Endodermal cell (in vitro differentiated cells): ENCODE measurements at regions not wholly inside any gene's neighbourhood (a gene's known extent, or its start where the extent isn't known, plus 50 kb on each side); places are given as distances from the start of the nearest gene placed in this dataset.

Source experiments
- DNase-seq: peaks from one replicate; pipeline ENCODE4 v3.0.0-alpha.2; 2017
- H3K27ac ChIP-seq: 2 replicates; pipeline ENCODE4 v1.5.1; 2013; ENCODE audit warnings: mild to moderate bottlenecking, low read depth, low read length, moderate library complexity
- H3K27me3 ChIP-seq: 2 replicates; pipeline ENCODE4 v1.6.1; 2013; ENCODE audit warnings: mild to moderate bottlenecking, low read length, moderate library complexity; ENCODE audit not compliant: insufficient read depth, control insufficient read depth, poor library complexity, severe bottlenecking
- H3K36me3 ChIP-seq: 2 replicates; pipeline ENCODE4 v1.7.0; 2013; ENCODE audit warnings: mild to moderate bottlenecking, low read length, moderate library complexity; ENCODE audit not compliant: control insufficient read depth, insufficient read depth
- H3K4me1 ChIP-seq: one replicate; pipeline ENCODE4 v1.7.0; 2013; ENCODE audit warnings: low read length; ENCODE audit not compliant: control insufficient read depth, insufficient read depth
- H3K4me3 ChIP-seq: 2 replicates; pipeline ENCODE4 v1.5.1; 2013; ENCODE audit warnings: mild to moderate bottlenecking, low read length, moderate library complexity
- H3K9ac ChIP-seq: 2 replicates; pipeline ENCODE4 v1.6.1; 2013; ENCODE audit warnings: mild to moderate bottlenecking, low read length, moderate library complexity; ENCODE audit not compliant: poor library complexity, severe bottlenecking; ENCODE audit errors: extremely low read depth
- H3K9me3 ChIP-seq: 2 replicates; pipeline ENCODE4 v1.6.1; 2013; ENCODE audit warnings: mild to moderate bottlenecking, low read length, moderate library complexity; ENCODE audit not compliant: control insufficient read depth
- H3K27ac Mint-ChIP-seq: 2 replicates; pipeline ENCODE4 v1.8.0; 2020; ENCODE audit warnings: mixed read lengths
- H3K27me3 Mint-ChIP-seq: 2 replicates; pipeline ENCODE4 v1.8.0; 2021; ENCODE audit warnings: mild to moderate bottlenecking, mixed read lengths; ENCODE audit not compliant: insufficient read depth
- H3K36me3 Mint-ChIP-seq: 2 replicates; pipeline ENCODE4 v1.8.0; 2020; ENCODE audit warnings: low read depth, mixed read lengths
- H3K4me1 Mint-ChIP-seq: 2 replicates; pipeline ENCODE4 v1.8.0; 2020; ENCODE audit warnings: mixed read lengths
- H3K4me3 Mint-ChIP-seq: 2 replicates; pipeline ENCODE4 v1.8.0; 2020; ENCODE audit warnings: mild to moderate bottlenecking, moderate library complexity, mixed read lengths
- H3K9me3 Mint-ChIP-seq: 2 replicates; pipeline ENCODE4 v1.8.0; 2020; ENCODE audit warnings: mild to moderate bottlenecking, mixed read lengths
- CTCF ChIP-seq: fragments of 200-600 bp; sonication (generic); conservative IDR thresholded peaks from 2 replicates; pipeline ENCODE4 v1.5.0; 2021; ENCODE audit warnings: antibody characterized with exemption, mild to moderate bottlenecking
- WGBS, 2 experiments: methylation state at CpG; one replicate each; pipeline versions ENCODE4 v1.1.5 to v1.1.7; 2013; ENCODE audit warnings: missing lambda C conversion rate in 2 of 2, mixed read lengths in 1 of 2; ENCODE audit not compliant: insufficient coverage in 1 of 2, insufficient read length in 1 of 2; 5-methylcytosine and 5-hydroxymethylcytosine counted together

GRCh38 chr2:239750045-239750835 lies 274.9 kb downstream of the NDUFA10 start:
- no peaks in the 10 kb centered on the region for H3K9me3 Mint-ChIP-seq
- Histone ChIP-seq H3K9me3 (no peaks in the 10 kb centered on the region), H3K4me1 (no peaks in the 10 kb centered on the region), H3K36me3 (no peaks in the 10 kb centered on the region), H3K9ac (no peak overlapping the region), H3K27ac (no peak overlapping the region), H3K4me3 (no peak overlapping the region), H3K27me3 (no peaks in the 10 kb centered on the region)
- TF ChIP-seq CTCF, result no peak
- no peak overlapping the region for H3K4me3 Mint-ChIP-seq
- DNase-seq, result no peak
- no peaks in the 10 kb centered on the region for H3K27me3 Mint-ChIP-seq
- 90 to 93% methylated on average over 14 to 29 of the region's 29 CpGs for WGBS, 2 experiments
- H3K36me3 Mint-ChIP-seq, result no peaks in the 10 kb centered on the region
- H3K4me1 Mint-ChIP-seq, result peaks cover 9% of the 10 kb centered on the region
- no peak overlapping the region for H3K27ac Mint-ChIP-seq

- TF ChIP-seq CTCF, result no peak
- Histone ChIP-seq H3K36me3 (no peaks in the 10 kb centered on the region), H3K4me1 (no peaks in the 10 kb centered on the region), H3K27me3 (no peaks in the 10 kb centered on the region), H3K9me3 (no peaks in the 10 kb centered on the region), H3K4me3 (no peak overlapping the region), H3K9ac (no peak overlapping the region), H3K27ac (no peak overlapping the region)
- Mint-ChIP-seq H3K4me1 (peaks cover 9% of the 10 kb centered on the region), H3K27me3 (no peaks in the 10 kb centered on the region), H3K36me3 (no peaks in the 10 kb centered on the region), H3K4me3 (no peak overlapping the region), H3K9me3 (no peaks in the 10 kb centered on the region), H3K27ac (no peak overlapping the region)
- no peak for DNase-seq
- 90 to 91% methylated on average over 8 to 12 of the region's 12 CpGs for WGBS, 2 experiments
Observed at GRCh38 chr2:239749272-239749873, 275.8 kb downstream of the NDUFA10 start.

GRCh38 chr2:239748811-239749210 lies 276.3 kb downstream of the NDUFA10 start:
- Histone ChIP-seq H3K9ac (no peak overlapping the region), H3K9me3 (no peaks in the 10 kb centered on the region), H3K27ac (no peak overlapping the region), H3K36me3 (no peaks in the 10 kb centered on the region), H3K4me1 (no peaks in the 10 kb centered on the region), H3K27me3 (no peaks in the 10 kb centered on the region), H3K4me3 (no peak overlapping the region)
- 93 to 94% methylated on average over 7 to 9 of the region's 9 CpGs for WGBS, 2 experiments
- Mint-ChIP-seq H3K27ac (no peak overlapping the region), H3K9me3 (no peaks in the 10 kb centered on the region), H3K36me3 (no peaks in the 10 kb centered on the region), H3K4me3 (no peak overlapping the region), H3K27me3 (no peaks in the 10 kb centered on the region), H3K4me1 (peaks cover 9% of the 10 kb centered on the region)
- TF ChIP-seq CTCF, result no peak
- no peak for DNase-seq
